ENCODE measurements at regions not wholly inside any gene's neighbourhood (a gene's known extent, or its start where the extent isn't known, plus 50 kb on each side); places are given as distances from the start of the nearest gene placed in this dataset.

- no peak for TF ChIP-seq POLR2A (IDR thresholded peaks at IDR 0.05)
- TF ChIP-seq, protein P1, sequence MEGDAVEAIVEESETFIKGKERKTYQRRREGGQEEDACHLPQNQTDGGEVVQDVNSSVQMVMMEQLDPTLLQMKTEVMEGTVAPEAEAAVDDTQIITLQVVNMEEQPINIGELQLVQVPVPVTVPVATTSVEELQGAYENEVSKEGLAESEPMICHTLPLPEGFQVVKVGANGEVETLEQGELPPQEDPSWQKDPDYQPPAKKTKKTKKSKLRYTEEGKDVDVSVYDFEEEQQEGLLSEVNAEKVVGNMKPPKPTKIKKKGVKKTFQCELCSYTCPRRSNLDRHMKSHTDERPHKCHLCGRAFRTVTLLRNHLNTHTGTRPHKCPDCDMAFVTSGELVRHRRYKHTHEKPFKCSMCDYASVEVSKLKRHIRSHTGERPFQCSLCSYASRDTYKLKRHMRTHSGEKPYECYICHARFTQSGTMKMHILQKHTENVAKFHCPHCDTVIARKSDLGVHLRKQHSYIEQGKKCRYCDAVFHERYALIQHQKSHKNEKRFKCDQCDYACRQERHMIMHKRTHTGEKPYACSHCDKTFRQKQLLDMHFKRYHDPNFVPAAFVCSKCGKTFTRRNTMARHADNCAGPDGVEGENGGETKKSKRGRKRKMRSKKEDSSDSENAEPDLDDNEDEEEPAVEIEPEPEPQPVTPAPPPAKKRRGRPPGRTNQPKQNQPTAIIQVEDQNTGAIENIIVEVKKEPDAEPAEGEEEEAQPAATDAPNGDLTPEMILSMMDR (IDR thresholded peaks at IDR 0.05), result no peak
These were observed 892.7 kb downstream of the TLE1 start for GRCh38 chr9:80796632-80797031.
